ENCODE measurements at regions not wholly inside any gene's neighbourhood (a gene's known extent, or its start where the extent isn't known, plus 50 kb on each side); places are given as distances from the start of the nearest gene placed in this dataset.
"Not testable (repeated sequence)": the region's sequence is repeated elsewhere in the genome, so short reads cannot be mapped to it uniquely, and the experiment has no call there.

- not testable (repeated sequence) for TF ChIP-seq POLR2A, CTCF (IDR thresholded peaks at IDR 0.05)
These were observed 295.3 kb downstream of the BCL2L11 start for GRCh38 chr2:111415765-111416743.

All from thyroid gland (tissue), 4 donors.